Liver (tissue), 8 donors: ENCODE measurements at regions not wholly inside any gene's neighbourhood (a gene's known extent, or its start where the extent isn't known, plus 50 kb on each side); places are given as distances from the start of the nearest gene placed in this dataset.

Source experiments
- DNase-seq: peaks from one replicate; pipeline ENCODE4 v3.0.0-alpha.2; 2017; ENCODE audit warnings: low spot score
- H3K27ac ChIP-seq, 2 donors: one replicate each; pipeline ENCODE4 v1.7.0; 2013; ENCODE audit warnings: inconsistent platforms in 2 of 2, low read length in 2 of 2, control low read depth in 1 of 2, low read depth in 1 of 2, mild to moderate bottlenecking in 1 of 2
- H3K27me3 ChIP-seq, 4 donors: one replicate each; pipeline versions ENCODE4 v1.6.1 to v1.7.0; 2013; ENCODE audit warnings: low read length in 3 of 4, inconsistent platforms in 1 of 4, mild to moderate bottlenecking in 1 of 4, moderate library complexity in 1 of 4; ENCODE audit not compliant: control insufficient read depth in 4 of 4, insufficient read depth in 4 of 4
- H3K36me3 ChIP-seq, 4 donors: one replicate each; pipeline versions ENCODE4 v1.6.1 to v1.7.0; 2013; ENCODE audit warnings: low read length in 3 of 4, mild to moderate bottlenecking in 3 of 4, low read depth in 1 of 4, moderate library complexity in 1 of 4; ENCODE audit not compliant: control insufficient read depth in 4 of 4, insufficient read depth in 3 of 4
- H3K4me1 ChIP-seq, 4 donors: one replicate each; pipeline versions ENCODE4 v1.6.1 to v1.7.0; 2013; ENCODE audit warnings: low read length in 3 of 4, mild to moderate bottlenecking in 3 of 4, moderate library complexity in 1 of 4; ENCODE audit not compliant: control insufficient read depth in 4 of 4, insufficient read depth in 4 of 4
- H3K4me3 ChIP-seq, 3 donors: one replicate each; pipeline versions ENCODE4 v1.6.1 to v1.7.0; 2013; ENCODE audit warnings: low read length in 3 of 3, control low read depth in 1 of 3, low read depth in 1 of 3, mild to moderate bottlenecking in 1 of 3
- H3K9ac ChIP-seq, 2 donors: one replicate each; pipeline ENCODE4 v1.7.0; 2013; ENCODE audit warnings: low read length in 2 of 2, mild to moderate bottlenecking in 2 of 2, moderate library complexity in 2 of 2, control low read depth in 1 of 2, low read depth in 1 of 2
- H3K9me3 ChIP-seq, 4 donors: one replicate each; pipeline versions ENCODE4 v1.6.1 to v1.7.0; 2013; ENCODE audit warnings: low read length in 3 of 4; ENCODE audit not compliant: control insufficient read depth in 4 of 4
- ATF3 ChIP-seq: IDR thresholded peaks from 2 replicates; pipeline ENCODE4 v1.6.1; 2016; ENCODE audit warnings: antibody characterized with exemption
- CTCF ChIP-seq: fragments of 150-350 bp; IDR thresholded peaks from 2 replicates; pipeline ENCODE4 v1.5.1; 2017; ENCODE audit warnings: improper control_type of control experiment, low read depth, low read length; ENCODE audit not compliant: missing input control
- EGR1 ChIP-seq, 2 donors: IDR thresholded peaks; 2 replicates each; pipeline ENCODE4 v1.6.1; 2016 to 2018; ENCODE audit warnings: antibody characterized with exemption in 2 of 2, low read depth in 2 of 2
- FOXA1 ChIP-seq: IDR thresholded peaks from 2 replicates; pipeline ENCODE4 v1.6.1; 2016; ENCODE audit warnings: antibody characterized with exemption
- FOXA2 ChIP-seq: IDR thresholded peaks from 2 replicates; pipeline ENCODE4 v1.6.1; 2016; ENCODE audit warnings: antibody characterized with exemption
- GABPA ChIP-seq, 2 donors: IDR thresholded peaks in 1 of 2; conservative IDR thresholded peaks in 1 of 2; 2 replicates each; pipeline ENCODE4 v1.6.1; 2016; ENCODE audit warnings: antibody characterized with exemption in 2 of 2, mild to moderate bottlenecking in 1 of 2, moderate library complexity in 1 of 2
- HNF4A ChIP-seq, 2 donors: conservative IDR thresholded peaks; 2 replicates each; pipeline ENCODE4 v1.6.1; 2016; ENCODE audit warnings: antibody characterized with exemption in 2 of 2, mild to moderate bottlenecking in 2 of 2
- HNF4G ChIP-seq: IDR thresholded peaks from 2 replicates; pipeline ENCODE4 v1.6.1; 2016; ENCODE audit warnings: antibody characterized with exemption
- JUND ChIP-seq, 2 donors: IDR thresholded peaks; 2 replicates each; pipeline ENCODE4 v1.6.1; 2016; ENCODE audit warnings: antibody characterized with exemption in 2 of 2
- MAX ChIP-seq: IDR thresholded peaks from 2 replicates; pipeline ENCODE4 v1.6.1; 2016; ENCODE audit warnings: antibody characterized with exemption
- NR2F2 ChIP-seq: IDR thresholded peaks from 2 replicates; pipeline ENCODE4 v1.6.1; 2016; ENCODE audit warnings: antibody characterized with exemption
- RAD21 ChIP-seq, 2 donors: IDR thresholded peaks; 2 replicates each; pipeline ENCODE4 v1.6.1; 2016; ENCODE audit warnings: antibody characterized with exemption in 2 of 2, mild to moderate bottlenecking in 2 of 2
- REST ChIP-seq: IDR thresholded peaks from 2 replicates; pipeline ENCODE4 v1.6.1; 2016; ENCODE audit warnings: antibody characterized with exemption, mild to moderate bottlenecking
- RXRA ChIP-seq, 2 donors: IDR thresholded peaks; 2 replicates each; pipeline ENCODE4 v1.6.1; 2017 to 2018; ENCODE audit warnings: antibody characterized with exemption in 2 of 2, mild to moderate bottlenecking in 1 of 2
- SP1 ChIP-seq: IDR thresholded peaks from 2 replicates; pipeline ENCODE4 v1.6.1; 2018; ENCODE audit warnings: antibody characterized with exemption, mild to moderate bottlenecking
- TAF1 ChIP-seq: conservative IDR thresholded peaks from 2 replicates; pipeline ENCODE4 v1.6.1; 2016; ENCODE audit warnings: antibody characterized with exemption, mild to moderate bottlenecking
- YY1 ChIP-seq: IDR thresholded peaks from 2 replicates; pipeline ENCODE4 v1.6.1; 2016; ENCODE audit warnings: antibody characterized with exemption, mild to moderate bottlenecking
- ZBTB33 ChIP-seq: IDR thresholded peaks from 2 replicates; pipeline ENCODE4 v1.6.1; 2016; ENCODE audit warnings: antibody characterized with exemption
- WGBS: extraction: QIAGEN DNeasy Blood & Tissue Kit; methylation state at CpG from one replicate; pipeline ENCODE4 v1.1.7; 2013; 5-methylcytosine and 5-hydroxymethylcytosine counted together
- donor health status: healthy.
- donor health status: healthy.
- donor health status: healthy.
- donor health status: healthy.
- donor health status: healthy.

- 77% methylated on average over 1 of the region's 1 CpG for WGBS
- Histone ChIP-seq H3K9ac (no peak overlapping the region), H3K36me3 (no peaks in the 10 kb centered on the region), H3K9me3 (no peaks in the 10 kb centered on the region), H3K27ac (no peak overlapping the region), H3K4me1 (no peaks in the 10 kb centered on the region), H3K27me3 (peaks cover 0 to 4% (median 0%) of the 10 kb centered on the region in 4 donors), H3K4me3 (no peak overlapping the region)
- no peak for DNase-seq
- TF ChIP-seq EGR1 (IDR thresholded peaks at IDR 0.05; ENCODE audit: low read depth in 2 of 2) (no peak), FOXA2 (no peak), HNF4G (no peak), GABPA (IDR thresholded peaks at IDR 0.05 in 1 of 2, conservative IDR thresholded peaks at IDR 0.05 in 1 of 2) (no peak), YY1 (no peak), NR2F2 (no peak), RAD21 (IDR thresholded peaks at IDR 0.05) (no peak), ATF3 (no peak), MAX (no peak), REST (no peak), SP1 (no peak), ZBTB33 (no peak), JUND (IDR thresholded peaks at IDR 0.05) (no peak), HNF4A (conservative IDR thresholded peaks at IDR 0.05) (no peak), RXRA (IDR thresholded peaks at IDR 0.05) (no peak), CTCF (no peak), TAF1 (no peak), FOXA1 (no peak)
Measured at GRCh38 chr6:134105940-134106339, 53.5 kb upstream of the SLC2A12 start.

- no peaks in the 10 kb centered on the region for H3K36me3 ChIP-seq
- H3K27me3 ChIP-seq = peaks cover 0 to 4% (median 0%) of the 10 kb centered on the region in 4 donors
- 76% methylated on average over 4 of the region's 4 CpGs for WGBS
- H3K27ac ChIP-seq = no peak overlapping the region
- DNase-seq = no peak
- no peak overlapping the region for H3K9ac ChIP-seq
- no peak overlapping the region for H3K4me3 ChIP-seq
- no peaks in the 10 kb centered on the region for H3K4me1 ChIP-seq
- no peaks in the 10 kb centered on the region for H3K9me3 ChIP-seq
- TF ChIP-seq HNF4G = no peak
- no peak for TF ChIP-seq FOXA2
- no peak for TF ChIP-seq EGR1 (IDR thresholded peaks at IDR 0.05; ENCODE audit: low read depth in 2 of 2)
- TF ChIP-seq CTCF = no peak
- no peak for TF ChIP-seq NR2F2
- TF ChIP-seq RXRA (IDR thresholded peaks at IDR 0.05) = no peak
- TF ChIP-seq JUND (IDR thresholded peaks at IDR 0.05) = no peak
- no peak for TF ChIP-seq ATF3
- TF ChIP-seq MAX = no peak
- no peak for TF ChIP-seq REST
- TF ChIP-seq YY1 = no peak
- TF ChIP-seq HNF4A (conservative IDR thresholded peaks at IDR 0.05) = no peak
Measured at GRCh38 chr6:134103006-134103405, 50.6 kb upstream of the SLC2A12 start.
